ENCODE measurements at regions not wholly inside any gene's neighbourhood (a gene's known extent, or its start where the extent isn't known, plus 50 kb on each side); places are given as distances from the start of the nearest gene placed in this dataset.

DNA sequence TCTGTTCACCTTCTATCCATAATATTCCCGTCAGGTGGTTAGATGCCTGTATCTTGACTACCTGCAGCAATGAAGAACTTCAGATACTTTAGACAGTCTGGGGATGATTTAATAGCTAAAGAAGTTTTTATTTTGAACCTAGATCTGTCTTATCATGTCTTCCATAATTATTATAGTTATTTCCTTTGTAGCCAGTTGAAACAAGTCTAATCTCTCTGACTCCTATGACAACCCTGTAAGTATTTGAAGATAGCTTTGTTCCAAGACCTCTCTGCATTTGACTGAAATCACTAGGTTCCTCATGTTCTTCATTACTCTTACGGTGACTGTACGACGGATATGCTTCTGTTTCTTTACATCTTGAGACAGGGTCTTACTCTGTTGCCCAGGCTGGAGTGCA is 316.6 kb upstream of the BMP2 start:
- no peak for DNase-seq (ENCODE audit: low read depth, low spot score)
- no peak overlapping the region for H3K4me3 ChIP-seq (ENCODE audit: low read depth, low read length)
- TF ChIP-seq, protein P1, sequence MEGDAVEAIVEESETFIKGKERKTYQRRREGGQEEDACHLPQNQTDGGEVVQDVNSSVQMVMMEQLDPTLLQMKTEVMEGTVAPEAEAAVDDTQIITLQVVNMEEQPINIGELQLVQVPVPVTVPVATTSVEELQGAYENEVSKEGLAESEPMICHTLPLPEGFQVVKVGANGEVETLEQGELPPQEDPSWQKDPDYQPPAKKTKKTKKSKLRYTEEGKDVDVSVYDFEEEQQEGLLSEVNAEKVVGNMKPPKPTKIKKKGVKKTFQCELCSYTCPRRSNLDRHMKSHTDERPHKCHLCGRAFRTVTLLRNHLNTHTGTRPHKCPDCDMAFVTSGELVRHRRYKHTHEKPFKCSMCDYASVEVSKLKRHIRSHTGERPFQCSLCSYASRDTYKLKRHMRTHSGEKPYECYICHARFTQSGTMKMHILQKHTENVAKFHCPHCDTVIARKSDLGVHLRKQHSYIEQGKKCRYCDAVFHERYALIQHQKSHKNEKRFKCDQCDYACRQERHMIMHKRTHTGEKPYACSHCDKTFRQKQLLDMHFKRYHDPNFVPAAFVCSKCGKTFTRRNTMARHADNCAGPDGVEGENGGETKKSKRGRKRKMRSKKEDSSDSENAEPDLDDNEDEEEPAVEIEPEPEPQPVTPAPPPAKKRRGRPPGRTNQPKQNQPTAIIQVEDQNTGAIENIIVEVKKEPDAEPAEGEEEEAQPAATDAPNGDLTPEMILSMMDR (IDR thresholded peaks at IDR 0.05; ENCODE audit: low read depth, low read length), result no peak
- in situ Hi-C loops (cut with HindIII; ENCODE audit: low sequenced_read_pairs), result no loop called here

DNA sequence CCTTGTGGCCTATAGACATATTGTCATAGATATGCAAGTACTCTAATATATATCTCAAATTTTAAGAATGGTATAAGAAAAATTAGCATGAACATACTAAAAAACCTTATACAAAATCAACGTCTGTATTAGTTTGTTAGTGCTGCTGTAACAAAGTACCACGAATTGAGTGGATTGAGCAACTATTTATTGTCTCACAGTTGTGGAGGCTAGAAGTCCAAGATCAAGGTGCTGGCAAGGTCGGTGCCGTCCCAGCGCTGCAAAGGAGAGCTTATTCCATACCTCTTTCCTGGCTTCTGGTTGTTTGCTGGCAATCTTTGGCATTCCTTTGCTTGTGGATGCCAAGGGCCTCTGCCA is 317.6 kb upstream of the FERMT1 start:
- no peak for DNase-seq (ENCODE audit: low read depth, low spot score)
- in situ Hi-C loops (cut with HindIII; ENCODE audit: low sequenced_read_pairs), result no loop called here
- TF ChIP-seq, protein P1 (IDR thresholded peaks at IDR 0.05; ENCODE audit: low read depth, low read length), result no peak
- H3K4me3 ChIP-seq (ENCODE audit: low read depth, low read length), result no peak overlapping the region

DNA sequence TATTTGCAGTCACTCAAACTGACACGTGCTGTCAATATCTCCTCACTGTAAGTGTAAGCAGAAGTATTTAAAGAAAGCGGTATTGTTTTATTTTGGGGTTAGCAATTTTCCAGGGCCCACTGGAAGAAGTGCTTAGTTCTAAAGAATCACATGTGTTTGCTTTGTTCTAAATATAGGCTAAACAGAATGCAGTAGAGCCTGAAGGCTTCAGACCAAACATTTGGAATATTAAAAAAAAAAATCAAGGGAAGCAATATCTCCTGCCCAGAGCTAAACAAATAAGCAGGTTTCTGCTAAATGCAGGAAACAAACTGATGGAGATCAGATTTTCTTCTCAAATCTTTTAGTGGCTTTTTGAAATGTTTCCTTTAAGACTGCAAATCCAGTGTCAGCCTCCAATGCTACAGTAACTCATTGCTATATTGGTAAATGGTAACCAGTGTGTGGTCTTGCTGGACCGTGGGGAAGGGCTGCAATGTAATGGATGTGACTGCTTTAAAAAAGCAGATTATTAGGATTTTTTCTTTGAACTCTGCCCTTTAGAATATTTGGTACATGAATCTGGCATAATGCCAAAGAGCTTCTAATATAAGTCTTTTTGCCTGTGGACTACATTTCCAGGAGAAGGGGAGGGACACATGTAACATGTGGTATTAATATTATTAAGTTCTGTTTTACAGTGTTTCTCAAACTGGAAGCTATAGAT is 317.1 kb upstream of the FERMT1 start:
- DNase-seq (ENCODE audit: low read depth, low spot score), result peak; percentile 8
- TF ChIP-seq, protein P1 (IDR thresholded peaks at IDR 0.05; ENCODE audit: low read depth, low read length), result no peak
- no peak overlapping the region for H3K4me3 ChIP-seq (ENCODE audit: low read depth, low read length)
- in situ Hi-C loops (cut with HindIII; ENCODE audit: low sequenced_read_pairs), result no loop called here

DNA sequence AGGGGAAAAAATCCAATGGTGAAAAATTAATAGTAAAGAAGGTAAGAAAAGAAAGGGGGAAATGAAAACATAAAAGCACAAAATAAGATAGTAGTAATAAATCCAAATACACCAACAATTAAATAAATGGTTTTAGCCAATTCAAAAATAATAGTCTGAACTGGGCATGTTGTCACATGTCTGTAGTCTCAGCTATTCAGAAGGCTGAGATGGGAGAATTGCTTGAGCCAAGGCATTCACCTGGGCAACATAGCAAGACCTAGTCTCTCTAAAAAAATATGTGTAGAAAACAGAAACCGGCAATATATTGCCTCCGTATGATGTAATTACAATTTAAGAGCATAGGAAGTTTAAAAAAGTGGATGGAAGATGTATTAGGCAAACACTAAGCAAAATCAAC is 311.3 kb upstream of the FERMT1 start:
- DNase-seq (ENCODE audit: low read depth, low spot score), result no peak
- H3K4me3 ChIP-seq (ENCODE audit: low read depth, low read length), result no peak overlapping the region
- in situ Hi-C loops (cut with HindIII; ENCODE audit: low sequenced_read_pairs), result no loop called here
- TF ChIP-seq, protein P1 (IDR thresholded peaks at IDR 0.05; ENCODE audit: low read depth, low read length), result no peak

DNA sequence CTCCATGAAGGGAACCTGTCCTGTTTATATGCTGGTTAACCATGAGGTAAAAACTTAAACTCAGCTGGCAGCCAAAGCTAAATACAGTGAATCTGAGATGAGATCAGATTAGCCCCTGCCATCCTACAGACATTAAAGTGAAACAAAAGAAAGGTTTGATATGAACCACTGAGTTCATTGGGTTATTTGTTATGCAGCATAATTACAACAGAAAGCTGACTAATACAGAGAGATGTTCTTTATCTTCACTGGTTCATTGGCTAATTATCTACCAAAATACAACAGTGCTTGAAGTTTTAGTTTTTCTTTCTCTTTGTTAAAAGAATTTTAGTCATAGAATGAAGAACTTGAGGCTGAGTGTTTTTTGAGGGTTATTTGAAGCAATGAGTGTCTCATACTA is 307.6 kb upstream of the FERMT1 start:
- TF ChIP-seq, protein P1 (IDR thresholded peaks at IDR 0.05; ENCODE audit: low read depth, low read length), result no peak
- no peak for DNase-seq (ENCODE audit: low read depth, low spot score)
- in situ Hi-C loops (cut with HindIII; ENCODE audit: low sequenced_read_pairs), result no loop called here
- no peak overlapping the region for H3K4me3 ChIP-seq (ENCODE audit: low read depth, low read length)

DNA sequence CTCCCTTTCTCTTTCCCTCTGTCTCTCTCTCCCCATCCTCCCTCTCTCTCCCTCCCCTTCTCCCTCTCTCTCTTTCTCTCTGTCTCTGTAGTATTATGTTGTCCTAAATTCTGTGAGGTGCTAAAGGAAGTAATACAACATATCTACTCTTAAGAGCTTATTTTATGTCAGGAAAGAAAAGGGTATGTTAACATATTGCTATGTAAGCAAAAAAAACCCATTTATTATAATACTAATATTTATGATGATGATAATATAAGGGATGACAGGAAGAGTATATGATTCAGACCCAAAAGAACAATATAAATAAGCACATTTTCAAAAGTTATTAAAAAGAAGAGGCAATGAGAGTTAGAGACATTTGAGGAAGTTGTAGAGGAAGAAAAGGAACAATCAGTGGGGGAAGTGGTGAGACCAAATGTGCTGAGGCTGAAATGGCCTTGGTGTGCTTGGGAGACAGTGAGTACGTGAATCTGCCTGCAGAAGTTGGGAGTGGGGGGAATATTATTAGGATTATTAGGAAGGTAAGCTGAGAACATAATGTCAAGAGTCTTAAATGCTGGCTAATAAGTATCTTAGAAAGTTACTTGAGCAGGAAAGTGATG is 303.6 kb upstream of the FERMT1 start:
- in situ Hi-C loops (cut with HindIII; ENCODE audit: low sequenced_read_pairs), result no loop called here
- TF ChIP-seq, protein P1 (IDR thresholded peaks at IDR 0.05; ENCODE audit: low read depth, low read length), result no peak
- H3K4me3 ChIP-seq (ENCODE audit: low read depth, low read length), result no peak overlapping the region
- DNase-seq (ENCODE audit: low read depth, low spot score), result no peak

Data from astrocyte of the spinal cord (primary cell).